ENCODE measurements at regions not wholly inside any gene's neighbourhood (a gene's known extent, or its start where the extent isn't known, plus 50 kb on each side); places are given as distances from the start of the nearest gene placed in this dataset.

DNA sequence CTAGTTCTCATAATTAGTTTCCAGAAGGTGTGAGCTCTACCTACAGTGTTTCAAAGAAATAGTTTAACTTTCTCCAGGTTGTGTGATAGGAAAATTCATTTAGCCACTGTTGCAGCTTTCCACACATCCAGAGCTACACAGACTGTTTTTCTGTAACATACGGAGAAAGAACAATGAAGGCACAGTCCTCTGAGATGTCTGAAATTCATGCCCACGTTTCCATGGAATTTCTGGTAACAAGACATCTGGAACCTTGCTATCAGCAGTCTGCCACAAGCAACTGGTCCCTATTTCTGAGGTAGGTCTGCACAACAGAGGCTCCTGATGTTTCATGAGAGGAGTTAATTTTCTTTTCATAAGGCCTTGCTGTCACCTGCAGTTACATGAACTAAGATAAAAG is 273.3 kb upstream of the C11orf87 start:
- TF ChIP-seq POLR2A (IDR thresholded peaks at IDR 0.05), result no peak
- TF ChIP-seq, protein P1, sequence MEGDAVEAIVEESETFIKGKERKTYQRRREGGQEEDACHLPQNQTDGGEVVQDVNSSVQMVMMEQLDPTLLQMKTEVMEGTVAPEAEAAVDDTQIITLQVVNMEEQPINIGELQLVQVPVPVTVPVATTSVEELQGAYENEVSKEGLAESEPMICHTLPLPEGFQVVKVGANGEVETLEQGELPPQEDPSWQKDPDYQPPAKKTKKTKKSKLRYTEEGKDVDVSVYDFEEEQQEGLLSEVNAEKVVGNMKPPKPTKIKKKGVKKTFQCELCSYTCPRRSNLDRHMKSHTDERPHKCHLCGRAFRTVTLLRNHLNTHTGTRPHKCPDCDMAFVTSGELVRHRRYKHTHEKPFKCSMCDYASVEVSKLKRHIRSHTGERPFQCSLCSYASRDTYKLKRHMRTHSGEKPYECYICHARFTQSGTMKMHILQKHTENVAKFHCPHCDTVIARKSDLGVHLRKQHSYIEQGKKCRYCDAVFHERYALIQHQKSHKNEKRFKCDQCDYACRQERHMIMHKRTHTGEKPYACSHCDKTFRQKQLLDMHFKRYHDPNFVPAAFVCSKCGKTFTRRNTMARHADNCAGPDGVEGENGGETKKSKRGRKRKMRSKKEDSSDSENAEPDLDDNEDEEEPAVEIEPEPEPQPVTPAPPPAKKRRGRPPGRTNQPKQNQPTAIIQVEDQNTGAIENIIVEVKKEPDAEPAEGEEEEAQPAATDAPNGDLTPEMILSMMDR (IDR thresholded peaks at IDR 0.05), result no peak
- no peak for TF ChIP-seq POLR2AphosphoS5 (IDR thresholded peaks at IDR 0.05)

All from upper lobe of left lung (tissue), 4 donors.